ENCODE measurements at regions not wholly inside any gene's neighbourhood (a gene's known extent, or its start where the extent isn't known, plus 50 kb on each side); places are given as distances from the start of the nearest gene placed in this dataset.
A peak's percentile ranks its signal among the peaks of the same experiment; 100 is the strongest.

- no peak overlapping the region for H3K4me3 ChIP-seq (ENCODE audit: low read length)
- H3K27ac ChIP-seq (ENCODE audit: low read length): no peak overlapping the region
- H3K36me3 ChIP-seq (replicated peaks; ENCODE audit: low read depth, low read length): no peaks in the 10 kb centered on the region
- H3K9me3 ChIP-seq (ENCODE audit: insufficient read depth, low read length): no peaks in the 10 kb centered on the region
- H3K27me3 ChIP-seq (ENCODE audit: low read depth, low read length): no peaks in the 10 kb centered on the region
- TF ChIP-seq EZH2phosphoT487 (IDR thresholded peaks at IDR 0.05; ENCODE audit: low read depth): no peak
- H3K79me2 ChIP-seq (ENCODE audit: low read length): no peaks in the 10 kb centered on the region
- H4K20me1 ChIP-seq (ENCODE audit: insufficient read depth, low read length): no peaks in the 10 kb centered on the region
- 0 out of 2 replicates have a peak overlapping the region, but pooled peaks have one; percentile 2 for H2AFZ ChIP-seq (ENCODE audit: low read depth, low read length)
- no peaks in the 10 kb centered on the region for H3K4me1 ChIP-seq (ENCODE audit: low read length)
- no peak overlapping the region for H3K4me2 ChIP-seq (ENCODE audit: low read length)
- no peak overlapping the region for H3K9ac ChIP-seq (ENCODE audit: low read length)
These were observed 375.5 kb downstream of the CDH7 start for GRCh38 chr18:66126266-66126665.

GRCh38 chr18:66124394-66124793 is 373.6 kb downstream of the CDH7 start:
- no peaks in the 10 kb centered on the region for H3K4me1 ChIP-seq (ENCODE audit: low read length)
- no peaks in the 10 kb centered on the region for H3K9me3 ChIP-seq (ENCODE audit: insufficient read depth, low read length)
- no peaks in the 10 kb centered on the region for H3K79me2 ChIP-seq (ENCODE audit: low read length)
- no peak overlapping the region for H3K4me3 ChIP-seq (ENCODE audit: low read length)
- H3K4me2 ChIP-seq (ENCODE audit: low read length): no peak overlapping the region
- TF ChIP-seq, protein P1, sequence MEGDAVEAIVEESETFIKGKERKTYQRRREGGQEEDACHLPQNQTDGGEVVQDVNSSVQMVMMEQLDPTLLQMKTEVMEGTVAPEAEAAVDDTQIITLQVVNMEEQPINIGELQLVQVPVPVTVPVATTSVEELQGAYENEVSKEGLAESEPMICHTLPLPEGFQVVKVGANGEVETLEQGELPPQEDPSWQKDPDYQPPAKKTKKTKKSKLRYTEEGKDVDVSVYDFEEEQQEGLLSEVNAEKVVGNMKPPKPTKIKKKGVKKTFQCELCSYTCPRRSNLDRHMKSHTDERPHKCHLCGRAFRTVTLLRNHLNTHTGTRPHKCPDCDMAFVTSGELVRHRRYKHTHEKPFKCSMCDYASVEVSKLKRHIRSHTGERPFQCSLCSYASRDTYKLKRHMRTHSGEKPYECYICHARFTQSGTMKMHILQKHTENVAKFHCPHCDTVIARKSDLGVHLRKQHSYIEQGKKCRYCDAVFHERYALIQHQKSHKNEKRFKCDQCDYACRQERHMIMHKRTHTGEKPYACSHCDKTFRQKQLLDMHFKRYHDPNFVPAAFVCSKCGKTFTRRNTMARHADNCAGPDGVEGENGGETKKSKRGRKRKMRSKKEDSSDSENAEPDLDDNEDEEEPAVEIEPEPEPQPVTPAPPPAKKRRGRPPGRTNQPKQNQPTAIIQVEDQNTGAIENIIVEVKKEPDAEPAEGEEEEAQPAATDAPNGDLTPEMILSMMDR (IDR thresholded peaks at IDR 0.05; ENCODE audit: low read depth, low read length): peak; percentile 72
- no peak for TF ChIP-seq EZH2phosphoT487 (IDR thresholded peaks at IDR 0.05; ENCODE audit: low read depth)
- no peaks in the 10 kb centered on the region for H4K20me1 ChIP-seq (ENCODE audit: insufficient read depth, low read length)
- no peaks in the 10 kb centered on the region for H3K27me3 ChIP-seq (ENCODE audit: low read depth, low read length)
- no peak overlapping the region for H3K27ac ChIP-seq (ENCODE audit: low read length)
- H3K36me3 ChIP-seq (replicated peaks; ENCODE audit: low read depth, low read length): no peaks in the 10 kb centered on the region
- no peak overlapping the region for H2AFZ ChIP-seq (ENCODE audit: low read depth, low read length)
- no peak overlapping the region for H3K9ac ChIP-seq (ENCODE audit: low read length)

DNA sequence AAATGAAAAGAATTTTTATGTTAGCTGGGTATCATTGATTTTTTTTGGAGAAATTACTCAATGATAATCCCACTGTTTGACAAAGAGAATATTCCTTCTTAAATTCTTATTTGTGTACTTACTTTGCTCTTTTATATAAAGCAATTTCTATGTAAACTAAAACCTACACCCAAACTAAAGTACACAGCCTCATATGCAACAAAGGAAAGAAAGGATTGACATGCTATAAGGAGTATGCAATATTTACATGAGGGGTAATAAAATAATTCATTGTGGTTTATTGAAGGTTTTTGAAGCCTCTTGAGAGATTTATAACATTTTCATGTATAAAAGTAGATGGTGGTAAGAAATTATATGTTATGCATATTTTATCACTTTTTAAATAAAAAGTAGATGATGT is 368.5 kb downstream of the CDH7 start:
- Histone ChIP-seq H3K4me3 (ENCODE audit: low read length) (no peak overlapping the region), H3K4me2 (ENCODE audit: low read length) (no peak overlapping the region), H4K20me1 (ENCODE audit: insufficient read depth, low read length) (no peaks in the 10 kb centered on the region), H3K27ac (ENCODE audit: low read length) (no peak overlapping the region), H3K36me3 (replicated peaks; ENCODE audit: low read depth, low read length) (no peaks in the 10 kb centered on the region), H2AFZ (ENCODE audit: low read depth, low read length) (no peak overlapping the region), H3K27me3 (ENCODE audit: low read depth, low read length) (no peaks in the 10 kb centered on the region), H3K79me2 (ENCODE audit: low read length) (no peaks in the 10 kb centered on the region), H3K4me1 (ENCODE audit: low read length) (no peaks in the 10 kb centered on the region), H3K9ac (ENCODE audit: low read length) (no peak overlapping the region), H3K9me3 (ENCODE audit: insufficient read depth, low read length) (0 out of 2 replicates have a peak, but pooled peaks cover 3% of the 10 kb centered on the region)
- no peak for TF ChIP-seq EZH2phosphoT487 (IDR thresholded peaks at IDR 0.05; ENCODE audit: low read depth)
- TF ChIP-seq, protein P1 (IDR thresholded peaks at IDR 0.05; ENCODE audit: low read depth, low read length): no peak

DNA sequence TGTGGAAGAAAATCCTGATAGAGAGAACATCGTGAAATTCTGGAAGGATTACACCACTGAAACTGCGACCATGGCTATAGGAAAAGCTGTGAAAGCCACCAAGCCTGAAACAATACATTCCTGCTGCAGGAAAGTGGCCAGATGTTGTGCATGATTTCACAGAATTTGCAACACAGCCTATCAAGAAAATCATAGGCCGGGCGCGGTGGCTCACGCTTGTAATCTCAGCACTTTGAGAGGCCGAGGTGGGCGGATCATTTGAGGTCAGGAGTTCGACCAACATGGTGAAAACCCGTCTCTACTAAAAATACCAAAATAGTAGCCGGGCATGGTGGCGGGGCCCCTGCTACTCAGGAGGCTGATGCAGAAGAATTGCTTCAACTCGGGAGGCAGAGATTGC is 360.2 kb downstream of the CDH7 start:
- no peak overlapping the region for H3K9ac ChIP-seq (ENCODE audit: low read length)
- no peaks in the 10 kb centered on the region for H3K79me2 ChIP-seq (ENCODE audit: low read length)
- H3K36me3 ChIP-seq (replicated peaks; ENCODE audit: low read depth, low read length): no peaks in the 10 kb centered on the region
- no peak overlapping the region for H3K4me3 ChIP-seq (ENCODE audit: low read length)
- no peak overlapping the region; the same call in 1 of the 2 replicates for H2AFZ ChIP-seq (ENCODE audit: low read depth, low read length)
- no peaks in the 10 kb centered on the region for H4K20me1 ChIP-seq (ENCODE audit: insufficient read depth, low read length)
- no peak overlapping the region for H3K4me2 ChIP-seq (ENCODE audit: low read length)
- H3K9me3 ChIP-seq (ENCODE audit: insufficient read depth, low read length): no peaks in the 10 kb centered on the region
- no peaks in the 10 kb centered on the region for H3K27me3 ChIP-seq (ENCODE audit: low read depth, low read length)
- no peak overlapping the region for H3K27ac ChIP-seq (ENCODE audit: low read length)
- TF ChIP-seq EZH2phosphoT487 (IDR thresholded peaks at IDR 0.05; ENCODE audit: low read depth): no peak
- TF ChIP-seq, protein P1 (IDR thresholded peaks at IDR 0.05; ENCODE audit: low read depth, low read length): no peak
- peaks cover 7% of the 10 kb centered on the region; the same call in 1 of the 2 replicates for H3K4me1 ChIP-seq (ENCODE audit: low read length)

Data from OCI-LY3 (cell line).